Progenitor cell of endocrine pancreas (in vitro differentiated cells): ENCODE measurements at regions not wholly inside any gene's neighbourhood (a gene's known extent, or its start where the extent isn't known, plus 50 kb on each side); places are given as distances from the start of the nearest gene placed in this dataset.

Experiments
- DNase-seq: peaks from one replicate; pipeline ENCODE4 v3.0.0; 2021; ENCODE audit warnings: low spot score; ENCODE audit not compliant: unreplicated experiment
- H3K27ac Mint-ChIP-seq: 2 replicates; pipeline ENCODE4 v1.8.0; 2021; ENCODE audit warnings: mild to moderate bottlenecking, moderate library complexity, mixed read lengths
- H3K27me3 Mint-ChIP-seq: 2 replicates; pipeline ENCODE4 v1.8.0; 2021; ENCODE audit warnings: mixed read lengths
- H3K36me3 Mint-ChIP-seq: 2 replicates; pipeline ENCODE4 v1.8.0; 2022; ENCODE audit warnings: mixed read lengths; ENCODE audit not compliant: insufficient read depth
- H3K4me1 Mint-ChIP-seq: 2 replicates; pipeline ENCODE4 v1.8.0; 2021; ENCODE audit warnings: low read depth, mixed read lengths
- H3K4me3 Mint-ChIP-seq: 2 replicates; pipeline ENCODE4 v1.8.0; 2021; ENCODE audit warnings: low read depth, mild to moderate bottlenecking, moderate library complexity, mixed read lengths
- H3K9me3 Mint-ChIP-seq: 2 replicates; pipeline ENCODE4 v1.8.0; 2021; ENCODE audit warnings: low read depth, mixed read lengths
- TF ChIP-seq, protein P1 (sequence below): fragments of 200-600 bp; sonication (generic); IDR thresholded peaks from one replicate; pipeline ENCODE4 v1.5.0; 2021; ENCODE audit warnings: antibody characterized with exemption, mild to moderate bottlenecking; ENCODE audit not compliant: unreplicated experiment

DNA sequence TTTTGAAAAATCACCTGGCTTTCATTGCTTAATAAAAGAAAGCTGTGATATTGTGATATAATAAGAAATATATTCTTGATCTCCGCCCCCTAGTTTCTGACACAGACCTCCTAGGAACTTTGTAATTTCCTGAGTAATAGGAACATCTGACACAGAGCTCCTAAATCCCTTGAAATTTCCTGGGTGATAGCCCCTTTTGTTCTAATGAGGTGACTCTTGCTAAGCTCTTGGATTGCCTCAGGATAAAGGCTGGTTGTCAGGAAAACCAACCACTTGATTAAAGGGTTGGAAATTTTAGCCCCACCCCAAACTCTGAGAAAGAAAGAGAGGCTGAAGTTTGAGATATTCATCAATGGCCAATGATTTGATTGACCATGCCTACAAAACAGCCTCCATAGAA lies 326.4 kb upstream of the KIF2B start:
- TF ChIP-seq, protein P1, sequence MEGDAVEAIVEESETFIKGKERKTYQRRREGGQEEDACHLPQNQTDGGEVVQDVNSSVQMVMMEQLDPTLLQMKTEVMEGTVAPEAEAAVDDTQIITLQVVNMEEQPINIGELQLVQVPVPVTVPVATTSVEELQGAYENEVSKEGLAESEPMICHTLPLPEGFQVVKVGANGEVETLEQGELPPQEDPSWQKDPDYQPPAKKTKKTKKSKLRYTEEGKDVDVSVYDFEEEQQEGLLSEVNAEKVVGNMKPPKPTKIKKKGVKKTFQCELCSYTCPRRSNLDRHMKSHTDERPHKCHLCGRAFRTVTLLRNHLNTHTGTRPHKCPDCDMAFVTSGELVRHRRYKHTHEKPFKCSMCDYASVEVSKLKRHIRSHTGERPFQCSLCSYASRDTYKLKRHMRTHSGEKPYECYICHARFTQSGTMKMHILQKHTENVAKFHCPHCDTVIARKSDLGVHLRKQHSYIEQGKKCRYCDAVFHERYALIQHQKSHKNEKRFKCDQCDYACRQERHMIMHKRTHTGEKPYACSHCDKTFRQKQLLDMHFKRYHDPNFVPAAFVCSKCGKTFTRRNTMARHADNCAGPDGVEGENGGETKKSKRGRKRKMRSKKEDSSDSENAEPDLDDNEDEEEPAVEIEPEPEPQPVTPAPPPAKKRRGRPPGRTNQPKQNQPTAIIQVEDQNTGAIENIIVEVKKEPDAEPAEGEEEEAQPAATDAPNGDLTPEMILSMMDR = no peak
- Mint-ChIP-seq H3K9me3 (peaks cover 3% of the 10 kb centered on the region), H3K4me1 (no peaks in the 10 kb centered on the region), H3K27me3 (no peaks in the 10 kb centered on the region), H3K27ac (no peak overlapping the region), H3K36me3 (no peaks in the 10 kb centered on the region), H3K4me3 (no peak overlapping the region)
- no peak for DNase-seq

- no peak for DNase-seq
- H3K4me1 Mint-ChIP-seq = no peaks in the 10 kb centered on the region
- H3K9me3 Mint-ChIP-seq = no peaks in the 10 kb centered on the region
- TF ChIP-seq, protein P1 = no peak
- no peak overlapping the region for H3K4me3 Mint-ChIP-seq
- no peak overlapping the region for H3K27ac Mint-ChIP-seq
- no peaks in the 10 kb centered on the region for H3K27me3 Mint-ChIP-seq
- H3K36me3 Mint-ChIP-seq = no peaks in the 10 kb centered on the region
Measured at GRCh38 chr17:53492532-53492931, 330.2 kb upstream of the KIF2B start.

- TF ChIP-seq, protein P1 = no peak
- H3K4me1 Mint-ChIP-seq = no peaks in the 10 kb centered on the region
Measured at GRCh38 chr17:53490447-53490968, 332.2 kb upstream of the KIF2B start.

GRCh38 chr17:53483704-53484103 lies 339.0 kb upstream of the KIF2B start:
- TF ChIP-seq, protein P1 = no peak
- Mint-ChIP-seq H3K4me1 (no peaks in the 10 kb centered on the region), H3K36me3 (no peaks in the 10 kb centered on the region), H3K4me3 (no peak overlapping the region), H3K27ac (no peak overlapping the region), H3K27me3 (no peaks in the 10 kb centered on the region), H3K9me3 (peaks cover 6% of the 10 kb centered on the region)
- DNase-seq = no peak

More at GRCh38 chr17:53490447-53490968, 332.2 kb upstream of the KIF2B start:
- no peaks in the 10 kb centered on the region for H3K36me3 Mint-ChIP-seq
- no peaks in the 10 kb centered on the region for H3K27me3 Mint-ChIP-seq
- H3K9me3 Mint-ChIP-seq = no peaks in the 10 kb centered on the region
- no peak overlapping the region for H3K27ac Mint-ChIP-seq
- no peak overlapping the region for H3K4me3 Mint-ChIP-seq
- no peak for DNase-seq

DNA sequence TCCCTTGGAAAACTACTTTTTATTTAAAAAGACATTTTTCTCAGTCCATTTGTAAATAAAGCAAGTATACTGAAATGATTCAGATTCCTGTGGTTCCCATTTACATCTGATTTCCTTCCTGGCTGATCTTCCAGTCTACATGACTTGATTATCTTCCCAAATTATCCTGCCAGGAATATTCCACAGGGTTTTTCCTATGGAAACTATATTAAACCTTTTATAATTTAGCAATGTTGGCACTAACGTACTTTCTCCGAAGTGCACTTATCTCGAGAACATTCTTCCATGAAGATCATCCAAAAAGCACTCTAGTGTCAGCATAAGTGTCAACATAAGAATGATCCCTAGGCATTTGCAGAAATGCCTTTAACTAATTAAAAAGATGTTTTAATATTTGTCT lies 347.7 kb upstream of the KIF2B start:
- no peak for DNase-seq
- Mint-ChIP-seq H3K27ac (no peak overlapping the region), H3K9me3 (peaks cover 4% of the 10 kb centered on the region), H3K36me3 (no peaks in the 10 kb centered on the region), H3K4me3 (no peak overlapping the region), H3K27me3 (no peaks in the 10 kb centered on the region), H3K4me1 (no peaks in the 10 kb centered on the region)
- TF ChIP-seq, protein P1 = no peak
